ENCODE measurements at regions not wholly inside any gene's neighbourhood (a gene's known extent, or its start where the extent isn't known, plus 50 kb on each side); places are given as distances from the start of the nearest gene placed in this dataset.

GRCh38 chr12:78559886-78560285 lies 304.7 kb upstream of the SYT1 start:
- TF ChIP-seq CTCF (IDR thresholded peaks at IDR 0.05) (no peak), POLR2A (IDR thresholded peaks at IDR 0.05) (no peak)
